ENCODE measurements at regions not wholly inside any gene's neighbourhood (a gene's known extent, or its start where the extent isn't known, plus 50 kb on each side); places are given as distances from the start of the nearest gene placed in this dataset.
A peak's percentile ranks its signal among the peaks of the same experiment; 100 is the strongest.

GRCh38 chr6:26197933-26198721 lies 110.9 kb downstream of the HFE start:
- DNase-seq = peak in 5 of 6 experiments; percentile 16 to 78 (median 39)

DNA sequence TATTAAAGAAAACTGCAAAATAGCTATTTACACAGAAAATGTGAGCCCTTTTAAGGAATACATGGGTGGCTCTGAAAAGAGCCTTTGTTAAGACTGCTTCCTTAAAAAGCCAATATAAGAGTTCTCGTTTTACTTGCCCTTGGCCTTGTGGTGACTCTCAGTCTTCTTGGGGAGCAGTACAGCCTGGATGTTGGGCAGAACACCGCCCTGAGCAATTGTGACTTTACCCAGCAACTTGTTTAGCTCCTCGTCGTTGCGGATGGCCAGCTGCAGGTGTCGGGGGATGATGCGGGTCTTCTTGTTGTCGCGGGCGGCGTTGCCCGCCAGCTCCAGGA lies 111.5 kb downstream of the HFE start:
- no peak for DNase-seq

DNA sequence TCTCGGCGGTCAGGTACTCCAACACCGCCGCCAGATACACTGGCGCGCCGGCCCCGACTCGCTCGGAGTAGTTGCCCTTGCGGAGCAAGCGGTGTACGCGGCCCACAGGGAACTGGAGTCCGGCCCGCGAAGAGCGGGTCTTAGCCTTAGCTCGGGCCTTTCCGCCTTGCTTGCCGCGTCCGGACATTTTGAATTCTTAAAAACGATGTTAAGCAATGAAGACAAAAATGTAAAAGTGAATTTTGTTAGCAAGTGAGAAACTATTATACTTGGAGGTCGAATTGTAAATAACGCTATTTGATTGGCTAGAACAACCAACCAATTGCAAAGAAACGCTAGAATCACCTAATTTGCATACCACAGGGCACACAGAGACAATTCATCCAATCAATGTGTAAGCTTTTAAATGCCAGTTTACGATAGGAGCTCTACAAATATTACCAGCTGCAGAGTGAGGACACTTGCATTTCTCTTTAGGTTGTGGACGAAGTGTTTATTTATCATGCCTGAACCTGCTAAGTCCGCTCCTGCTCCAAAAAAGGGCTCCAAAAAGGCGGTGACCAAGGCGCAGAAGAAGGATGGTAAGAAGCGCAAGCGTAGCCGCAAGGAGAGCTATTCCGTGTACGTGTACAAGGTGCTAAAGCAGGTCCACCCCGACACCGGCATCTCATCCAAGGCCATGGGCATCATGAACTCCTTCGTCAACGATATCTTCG lies 112.0 kb downstream of the HFE start:
- peak; percentile 54 to 98 (median 85) for DNase-seq

DNA sequence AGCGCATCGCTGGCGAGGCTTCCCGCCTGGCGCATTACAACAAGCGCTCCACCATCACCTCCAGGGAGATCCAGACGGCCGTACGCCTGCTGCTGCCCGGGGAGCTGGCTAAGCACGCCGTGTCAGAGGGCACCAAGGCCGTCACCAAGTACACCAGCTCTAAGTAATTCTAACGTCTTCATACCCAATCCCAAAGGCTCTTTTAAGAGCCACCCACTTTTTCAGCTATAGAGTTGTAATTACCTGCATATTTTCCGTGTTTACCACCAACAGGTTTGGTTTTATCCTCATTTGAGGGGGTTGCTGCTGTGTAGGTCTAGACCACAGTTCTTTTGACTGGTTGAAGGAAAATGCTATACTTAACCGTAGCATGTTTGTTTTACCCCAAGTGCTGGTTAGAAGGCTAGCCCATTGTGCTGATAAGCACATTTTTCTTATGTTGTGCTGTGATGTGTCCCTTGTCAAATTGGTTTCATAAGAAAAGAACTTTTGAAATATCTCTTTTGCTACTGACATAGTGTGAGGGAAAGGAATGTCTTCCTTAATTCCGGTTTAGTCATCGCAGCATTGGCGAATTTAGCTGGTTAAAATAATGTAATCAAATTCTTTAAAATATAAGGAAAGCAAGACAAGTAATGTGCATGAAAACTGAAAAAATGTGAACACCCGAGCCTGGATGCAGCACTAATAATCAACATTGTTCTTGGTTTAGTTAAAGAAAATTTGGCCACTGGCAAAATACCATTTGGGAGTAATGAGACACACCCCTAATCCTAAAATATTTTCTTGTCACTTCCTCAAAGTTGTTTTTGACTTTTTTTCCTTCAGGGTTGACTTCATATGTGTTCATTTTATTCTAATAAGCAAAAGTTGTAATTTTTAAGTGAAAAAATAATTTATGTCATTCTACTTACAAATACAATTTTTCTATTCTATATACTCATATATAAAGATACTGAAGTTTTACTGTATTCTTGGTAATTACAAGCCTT lies 112.8 kb downstream of the HFE start:
- no peak for DNase-seq

DNA sequence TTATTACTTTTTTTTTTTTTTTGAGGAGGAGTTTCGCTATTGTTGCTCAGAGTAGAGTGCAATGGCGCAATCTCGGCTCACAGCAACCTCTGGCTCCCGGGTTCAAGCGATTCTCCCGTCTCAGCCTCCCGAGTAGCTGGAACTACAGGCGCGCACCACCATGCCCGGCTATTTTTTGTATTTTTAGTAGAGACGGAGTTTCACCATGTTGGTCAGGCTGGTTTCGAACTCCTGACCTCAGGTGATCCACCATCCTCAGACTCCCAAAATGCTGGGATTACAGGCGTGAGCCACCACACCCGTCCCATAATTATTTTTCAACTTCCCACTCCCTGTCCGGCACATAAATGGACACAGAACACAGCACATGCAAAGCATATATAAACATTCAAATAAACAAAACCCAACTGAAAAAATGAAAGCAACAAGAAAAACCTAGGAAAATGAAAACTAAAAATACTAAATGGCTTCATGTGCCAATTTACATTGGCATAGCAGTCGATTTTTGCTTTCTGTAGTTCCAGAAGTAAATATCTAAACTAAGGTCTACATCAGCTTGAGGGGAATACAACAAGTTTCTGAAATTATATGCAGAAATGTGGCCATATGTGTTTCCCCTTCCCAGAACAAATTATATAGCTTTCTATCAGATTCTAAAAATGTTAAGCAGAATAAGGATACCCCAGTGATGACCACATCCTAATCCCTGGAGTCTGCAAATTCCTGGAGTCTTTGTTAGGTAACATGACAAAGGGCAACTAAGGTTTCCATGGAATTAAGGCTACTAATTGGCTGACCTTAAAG lies 113.9 kb downstream of the HFE start:
- DNase-seq = no peak

GRCh38 chr6:26202201-26202611 lies 115.0 kb downstream of the HFE start:
- DNase-seq = no peak

GRCh38 chr6:26202811-26203583 lies 115.8 kb downstream of the HFE start:
- DNase-seq = no peak

GRCh38 chr6:26204332-26205160 lies 117.3 kb downstream of the HFE start:
- DNase-seq = peak; percentile 73 to 93 (median 90)

GRCh38 chr6:26205161-26205624 lies 118.0 kb downstream of the HFE start:
- DNase-seq = peak; percentile 56 to 88 (median 83)

DNA sequence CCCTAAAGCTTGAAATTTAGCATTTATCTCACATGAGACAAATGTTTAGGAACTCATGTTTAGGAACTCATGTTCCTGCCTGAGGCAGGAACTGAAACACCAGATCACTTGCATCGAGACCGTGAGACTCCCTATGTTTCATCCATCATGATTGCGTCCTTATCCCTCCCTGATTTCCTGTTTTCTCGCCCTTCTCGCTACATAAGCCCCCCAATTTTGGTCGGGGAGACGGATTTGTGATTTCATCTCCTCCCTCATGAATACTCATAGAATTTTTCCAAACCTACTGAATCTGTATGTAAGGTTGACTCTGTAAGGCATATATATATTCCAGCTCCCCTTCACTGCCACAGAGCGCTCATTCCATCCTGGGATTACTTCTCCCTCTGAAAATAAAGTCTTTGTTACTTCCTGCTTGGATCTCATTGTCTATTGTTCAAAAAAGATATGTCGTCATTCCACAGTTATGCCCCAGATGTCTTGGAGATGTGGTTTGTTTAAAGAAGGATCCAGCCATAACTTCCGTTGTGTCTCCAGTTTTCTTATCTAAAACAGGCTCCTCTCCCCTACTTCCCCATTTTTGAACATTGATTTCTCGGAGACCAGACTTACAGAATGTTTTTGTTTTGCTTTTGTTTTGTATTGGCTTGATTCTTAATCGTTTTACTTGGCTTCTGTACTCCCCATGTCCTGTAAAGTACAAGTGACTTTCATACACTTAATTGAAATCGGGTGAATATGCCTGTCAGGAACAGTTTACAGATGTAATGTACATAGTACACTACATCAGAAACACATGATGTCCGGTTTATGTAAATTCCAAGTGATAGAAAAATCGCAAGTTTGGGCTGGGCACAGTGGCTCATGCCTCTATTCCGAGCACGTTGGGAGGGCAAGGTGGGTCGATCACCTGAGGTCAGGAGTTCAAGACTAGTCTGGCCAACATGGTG lies 118.7 kb downstream of the HFE start:
- DNase-seq = peak in 4 of 6 experiments; percentile 9 to 58 (median 30)

GRCh38 chr6:26206868-26207801 lies 119.9 kb downstream of the HFE start:
- peak in 3 of 6 experiments; percentile 23 to 42 (median 31) for DNase-seq

DNA sequence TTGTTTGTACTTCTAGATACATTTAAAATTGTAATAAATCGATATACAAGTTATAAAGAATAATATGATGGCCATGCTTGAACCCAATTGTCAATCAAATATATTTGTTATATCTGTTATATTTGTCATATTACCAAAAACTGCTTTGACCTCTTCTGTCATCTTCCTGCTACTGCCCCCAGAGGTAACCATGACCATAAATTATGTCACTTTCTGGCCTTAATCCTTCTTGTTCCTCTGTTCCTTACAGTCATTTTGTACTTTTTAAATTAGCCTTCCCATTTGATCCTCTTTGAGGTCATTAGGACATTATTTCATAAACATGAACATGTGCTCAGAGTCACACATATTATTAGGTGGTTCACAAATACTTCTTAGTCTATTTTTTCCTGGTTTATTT lies 124.7 kb downstream of the HFE start:
- no peak for DNase-seq

DNA sequence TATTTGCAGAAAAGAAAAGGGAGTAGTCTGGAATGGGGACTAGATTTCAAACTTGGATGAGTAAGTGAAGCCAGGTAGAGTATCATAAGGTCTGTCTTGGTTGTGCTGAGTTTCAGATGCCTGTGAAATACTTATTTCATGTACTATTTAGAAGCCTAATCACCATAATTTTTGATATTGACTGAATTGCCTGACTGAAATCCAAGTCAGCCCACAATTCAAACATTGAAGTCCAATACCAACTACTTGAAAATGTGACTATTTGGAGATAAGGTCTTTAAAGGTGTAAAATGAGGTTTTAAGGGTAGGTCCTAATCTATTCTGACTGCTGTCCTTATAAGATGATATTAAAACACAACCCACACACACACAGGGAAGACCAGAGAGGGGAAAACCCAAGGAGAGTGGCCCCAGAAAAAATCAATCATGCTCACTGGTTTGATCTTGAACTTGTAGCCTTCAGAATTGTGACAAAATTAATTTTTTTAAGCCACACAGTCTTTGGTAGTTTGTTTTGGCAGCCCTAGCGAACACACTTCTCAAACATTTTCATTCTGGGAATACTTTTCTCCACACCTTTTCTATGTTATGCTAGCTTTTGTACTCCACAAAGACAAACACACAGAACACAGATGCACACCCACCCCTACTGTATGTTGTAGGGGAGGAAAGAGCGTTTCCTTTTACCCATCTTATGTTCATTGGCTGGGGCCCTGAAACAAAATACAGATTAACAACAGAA lies 126.3 kb downstream of the HFE start:
- no peak for DNase-seq

GRCh38 chr6:26214803-26215584 lies 127.8 kb downstream of the HFE start:
- DNase-seq = peak in 1 of 6 experiments; percentile 26

DNA sequence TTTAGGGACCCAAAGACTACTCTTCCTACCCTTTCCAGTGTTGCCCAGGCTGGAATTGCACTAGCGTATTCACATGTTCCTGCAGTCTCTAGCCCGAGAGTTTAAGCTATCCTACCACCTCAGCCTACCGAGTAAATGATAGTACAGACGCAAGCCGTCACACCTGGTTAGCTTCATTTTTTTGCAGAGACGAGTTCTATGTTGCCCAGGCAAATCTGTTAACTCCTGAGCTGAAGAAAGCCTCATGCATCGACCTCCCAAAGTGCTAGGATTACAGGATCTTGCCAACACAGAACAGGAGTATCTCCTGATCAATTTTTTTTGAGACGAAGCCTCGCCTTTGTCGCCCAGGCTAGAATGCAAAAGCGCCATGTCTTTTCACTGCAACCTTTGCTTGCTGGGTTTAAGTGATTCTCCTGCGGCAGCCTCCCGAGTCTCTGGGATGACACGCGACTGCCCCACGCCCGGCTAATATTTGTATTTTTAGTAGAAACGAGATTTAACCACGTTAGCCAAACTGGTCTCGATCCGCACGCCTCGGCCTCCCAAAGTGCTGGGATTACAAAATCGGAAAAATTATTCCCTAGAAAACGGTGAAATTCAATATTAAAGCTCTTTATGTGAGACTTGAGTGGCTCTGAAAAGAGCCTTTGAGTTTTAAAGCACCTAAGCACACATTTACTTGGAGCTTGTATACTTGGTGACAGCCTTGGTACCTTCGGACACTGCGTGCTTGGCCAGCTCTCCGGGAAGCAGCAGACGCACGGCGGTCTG lies 128.5 kb downstream of the HFE start:
- DNase-seq = peak in 4 of 6 experiments; percentile 21 to 69 (median 56)

Measured in stimulated activated naive CD4-positive, alpha-beta T cell (primary cell).